Tibial nerve (tissue), 4 donors: ENCODE measurements at regions not wholly inside any gene's neighbourhood (a gene's known extent, or its start where the extent isn't known, plus 50 kb on each side); places are given as distances from the start of the nearest gene placed in this dataset.

ENCODE experiments used
- DNase-seq, 2 donors: peaks; one replicate each; pipeline ENCODE4 v3.0.0-alpha.2; 2019; ENCODE audit warnings: low spot score in 2 of 2
- H3K27ac ChIP-seq, 4 donors: fragments of 200-600 bp; sonication (generic) in 3 of 4; one replicate each; pipeline ENCODE4 v1.5.1; 2017 to 2019; ENCODE audit warnings: mild to moderate bottlenecking in 1 of 4
- H3K27me3 ChIP-seq, 2 donors: fragments of 200-600 bp; sonication (generic) in 1 of 2; one replicate each; pipeline versions ENCODE4 v1.5.1 to v1.6.0; 2017 to 2019
- H3K36me3 ChIP-seq, 3 donors: fragments of 200-600 bp; sonication (generic); one replicate each; pipeline ENCODE4 v1.5.1; 2018 to 2019
- H3K4me1 ChIP-seq, 4 donors: fragments of 200-600 bp; sonication (generic) in 3 of 4; one replicate each; pipeline ENCODE4 v1.5.1; 2017 to 2019
- H3K4me3 ChIP-seq, 4 donors: fragments of 200-600 bp; sonication (generic) in 3 of 4; one replicate each; pipeline ENCODE4 v1.5.1; 2017 to 2019; ENCODE audit warnings: mild to moderate bottlenecking in 1 of 4, moderate library complexity in 1 of 4
- H3K9me3 ChIP-seq, 4 donors: fragments of 200-600 bp; sonication (generic) in 3 of 4; one replicate each; pipeline ENCODE4 v1.5.1; 2017 to 2019
- EP300 ChIP-seq, 2 donors: sonication (generic); formaldehyde crosslinking; IDR thresholded peaks; one replicate each; pipeline ENCODE4 v1.6.1; 2017; ENCODE audit warnings: antibody characterized with exemption in 2 of 2, mild to moderate bottlenecking in 1 of 2
- POLR2A ChIP-seq, 2 donors: fragments of 450-650 bp; IDR thresholded peaks; one replicate each; pipeline ENCODE4 v1.6.1; 2017; ENCODE audit warnings: antibody characterized with exemption in 2 of 2, mild to moderate bottlenecking in 2 of 2, moderate library complexity in 2 of 2
- WGBS, 2 donors: methylation state at CpG; one replicate each; pipeline ENCODE4 v1.1.5; 2018; 5-methylcytosine and 5-hydroxymethylcytosine counted together
- TF ChIP-seq, protein P1 (sequence below), 5 experiments: fragments of 200-600 bp in 3 of 5; fragments of 450-650 bp in 2 of 5; sonication (generic) in 3 of 5; IDR thresholded peaks; one replicate each; pipeline ENCODE4 v1.5.1; 2016 to 2019; ENCODE audit warnings: antibody characterized with exemption in 5 of 5, mild to moderate bottlenecking in 3 of 5, moderate library complexity in 2 of 5

DNA sequence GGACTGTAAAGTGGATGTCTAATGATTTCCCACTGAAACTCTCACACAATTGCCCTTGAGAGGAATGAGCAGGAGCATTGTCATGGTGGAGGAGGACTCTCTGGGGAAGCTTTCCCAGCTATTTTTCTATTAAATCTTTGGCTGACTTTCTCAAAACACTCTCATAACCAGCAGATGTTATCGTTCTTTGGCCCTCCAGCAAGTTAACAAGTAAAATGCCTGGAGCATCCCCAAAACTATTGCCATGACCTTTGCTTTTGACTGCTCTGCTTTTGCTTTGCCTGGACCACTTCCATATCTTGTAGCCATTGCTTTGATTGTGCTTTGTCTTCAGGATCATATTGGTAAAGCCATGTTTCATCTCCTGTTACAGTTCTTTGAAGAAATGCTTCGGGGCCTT lies 120.2 kb upstream of the PDE5A start:
- no peak for TF ChIP-seq POLR2A (IDR thresholded peaks at IDR 0.05)
- no peak for TF ChIP-seq EP300 (IDR thresholded peaks at IDR 0.05)
- TF ChIP-seq, protein P1, sequence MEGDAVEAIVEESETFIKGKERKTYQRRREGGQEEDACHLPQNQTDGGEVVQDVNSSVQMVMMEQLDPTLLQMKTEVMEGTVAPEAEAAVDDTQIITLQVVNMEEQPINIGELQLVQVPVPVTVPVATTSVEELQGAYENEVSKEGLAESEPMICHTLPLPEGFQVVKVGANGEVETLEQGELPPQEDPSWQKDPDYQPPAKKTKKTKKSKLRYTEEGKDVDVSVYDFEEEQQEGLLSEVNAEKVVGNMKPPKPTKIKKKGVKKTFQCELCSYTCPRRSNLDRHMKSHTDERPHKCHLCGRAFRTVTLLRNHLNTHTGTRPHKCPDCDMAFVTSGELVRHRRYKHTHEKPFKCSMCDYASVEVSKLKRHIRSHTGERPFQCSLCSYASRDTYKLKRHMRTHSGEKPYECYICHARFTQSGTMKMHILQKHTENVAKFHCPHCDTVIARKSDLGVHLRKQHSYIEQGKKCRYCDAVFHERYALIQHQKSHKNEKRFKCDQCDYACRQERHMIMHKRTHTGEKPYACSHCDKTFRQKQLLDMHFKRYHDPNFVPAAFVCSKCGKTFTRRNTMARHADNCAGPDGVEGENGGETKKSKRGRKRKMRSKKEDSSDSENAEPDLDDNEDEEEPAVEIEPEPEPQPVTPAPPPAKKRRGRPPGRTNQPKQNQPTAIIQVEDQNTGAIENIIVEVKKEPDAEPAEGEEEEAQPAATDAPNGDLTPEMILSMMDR (IDR thresholded peaks at IDR 0.05): no peak
- Histone ChIP-seq H3K27ac (peak overlapping the region in 2 of 4 donors; percentile 18 to 37), H3K4me1 (peaks cover 0 to 15% (median 2%) of the 10 kb centered on the region in 4 donors), H3K4me3 (no peak overlapping the region), H3K36me3 (no peaks in the 10 kb centered on the region), H3K27me3 (no peaks in the 10 kb centered on the region), H3K9me3 (no peaks in the 10 kb centered on the region)
- 10 to 17% methylated on average over 2 of the region's 2 CpGs for WGBS, 2 donors
- no peak for DNase-seq

DNA sequence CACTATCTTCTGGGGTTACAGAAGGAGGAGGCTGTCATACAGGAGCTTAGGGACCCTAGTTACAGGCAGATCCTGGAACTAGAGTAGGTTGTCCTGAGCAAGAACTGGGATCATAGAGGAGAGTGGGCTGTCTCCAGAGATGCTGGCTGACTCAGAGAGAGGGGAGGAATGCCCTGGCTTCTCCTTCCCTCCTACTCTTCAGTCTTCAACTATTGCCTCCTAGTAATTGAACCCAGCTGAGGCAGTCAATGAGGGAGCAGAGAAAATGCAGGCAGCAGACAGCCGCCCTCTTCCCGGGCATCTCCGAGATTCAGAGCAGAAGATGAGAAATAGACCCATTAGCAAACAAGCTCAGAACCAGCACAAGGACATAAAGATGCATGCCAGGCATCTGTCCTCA lies 118.3 kb upstream of the PDE5A start:
- WGBS, 2 donors: 84 to 88% methylated on average over 3 of the region's 3 CpGs

DNA sequence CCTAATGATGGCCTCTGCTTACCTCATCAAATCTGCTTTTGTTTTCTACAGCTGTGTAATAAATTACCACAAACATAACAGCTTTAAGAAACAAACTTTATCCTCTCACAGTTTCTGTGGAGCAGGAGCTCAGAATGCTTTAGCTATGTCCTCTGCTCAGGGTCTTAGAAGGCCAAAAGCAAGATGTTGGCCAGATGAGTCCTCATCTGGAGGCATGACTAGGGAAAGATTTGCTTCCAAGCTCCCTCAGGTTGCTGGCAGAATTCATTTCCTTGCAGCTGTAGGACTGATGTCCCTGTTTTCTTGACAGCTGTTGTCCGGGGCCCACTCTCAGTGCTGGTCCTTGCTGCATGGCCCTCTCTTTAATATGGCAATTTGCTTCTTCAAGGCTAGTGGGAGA lies 116.7 kb upstream of the PDE5A start:
- TF ChIP-seq, protein P1 (IDR thresholded peaks at IDR 0.05): no peak
- TF ChIP-seq POLR2A (IDR thresholded peaks at IDR 0.05): no peak
- no peak for TF ChIP-seq EP300 (IDR thresholded peaks at IDR 0.05)
- H3K27me3 ChIP-seq: no peaks in the 10 kb centered on the region
- no peak for DNase-seq
- no peak overlapping the region for H3K4me3 ChIP-seq
- peaks cover 0 to 9% (median under 1%) of the 10 kb centered on the region in 4 donors for H3K4me1 ChIP-seq
- no peaks in the 10 kb centered on the region for H3K9me3 ChIP-seq
- H3K27ac ChIP-seq: no peak overlapping the region
- no peaks in the 10 kb centered on the region for H3K36me3 ChIP-seq
- 83 to 92% methylated on average over 1 of the region's 1 CpG for WGBS, 2 donors

More for the DNA sequence above, 118.3 kb upstream of the PDE5A start:
- Histone ChIP-seq H3K4me1 (peaks cover 0 to 21% (median 2%) of the 10 kb centered on the region in 4 donors), H3K36me3 (no peaks in the 10 kb centered on the region), H3K4me3 (no peak overlapping the region), H3K9me3 (no peaks in the 10 kb centered on the region), H3K27ac (no peak overlapping the region), H3K27me3 (no peaks in the 10 kb centered on the region)
- TF ChIP-seq, protein P1 (IDR thresholded peaks at IDR 0.05): no peak
- TF ChIP-seq EP300 (IDR thresholded peaks at IDR 0.05): no peak
- no peak for DNase-seq

DNA sequence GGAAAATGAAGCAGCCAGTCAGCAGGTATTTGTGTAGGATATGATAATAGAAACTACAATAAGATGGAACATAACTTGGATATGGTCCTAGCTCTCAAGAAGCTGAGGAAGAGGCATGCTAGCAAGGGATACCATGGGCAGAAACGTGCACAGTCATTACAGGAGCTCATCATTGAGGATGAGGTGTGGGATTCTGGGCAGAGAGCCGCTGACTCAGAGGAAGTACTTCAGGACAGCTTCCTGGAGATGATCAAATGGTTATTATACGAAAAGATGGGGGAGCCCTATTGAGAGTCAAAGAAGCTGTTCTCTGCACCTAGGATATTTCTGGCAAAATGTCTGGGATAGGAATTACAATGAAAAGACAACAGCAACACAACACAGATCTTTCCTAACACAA lies 116.0 kb upstream of the PDE5A start:
- no peak overlapping the region for H3K27ac ChIP-seq
- WGBS, 2 donors: 83 to 84% methylated on average over 3 of the region's 3 CpGs
- TF ChIP-seq EP300 (IDR thresholded peaks at IDR 0.05): no peak
- TF ChIP-seq, protein P1 (IDR thresholded peaks at IDR 0.05): no peak
- DNase-seq: no peak
- H3K9me3 ChIP-seq: no peaks in the 10 kb centered on the region
- H3K4me1 ChIP-seq: peaks cover 0 to 13% (median 0%) of the 10 kb centered on the region in 4 donors
- no peaks in the 10 kb centered on the region for H3K27me3 ChIP-seq
- H3K36me3 ChIP-seq: no peaks in the 10 kb centered on the region
- no peak overlapping the region for H3K4me3 ChIP-seq

DNA sequence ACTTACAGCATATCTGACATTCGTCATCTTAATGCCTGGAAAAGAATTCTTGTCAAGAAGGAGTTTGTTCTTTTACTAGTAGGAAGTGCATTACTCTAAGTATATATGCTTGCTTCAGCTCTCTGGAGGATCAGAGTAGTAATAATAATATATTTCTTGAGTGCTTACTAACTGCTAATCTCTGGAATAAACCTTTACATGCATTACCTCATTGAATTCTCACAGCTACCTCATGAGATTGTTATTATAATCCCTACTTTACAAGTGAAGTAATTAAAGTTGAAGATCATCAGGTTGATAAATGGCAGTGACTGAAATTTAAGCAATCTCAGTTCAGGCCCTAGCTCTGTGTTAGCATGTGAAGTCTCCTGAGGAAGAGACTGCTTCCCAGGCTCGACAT lies 115.0 kb upstream of the PDE5A start:
- Histone ChIP-seq H3K4me3 (no peak overlapping the region), H3K9me3 (no peaks in the 10 kb centered on the region), H3K4me1 (peaks cover 0 to 15% (median 0%) of the 10 kb centered on the region in 4 donors), H3K27me3 (no peaks in the 10 kb centered on the region), H3K27ac (no peak overlapping the region), H3K36me3 (no peaks in the 10 kb centered on the region)
- TF ChIP-seq, protein P1 (IDR thresholded peaks at IDR 0.05): no peak
- TF ChIP-seq EP300 (IDR thresholded peaks at IDR 0.05): no peak
- TF ChIP-seq POLR2A (IDR thresholded peaks at IDR 0.05): no peak
- WGBS, 2 donors: 49 to 51% methylated on average over 2 of the region's 2 CpGs
- no peak for DNase-seq
